OCI-LY7 (cell line): ENCODE measurements at regions not wholly inside any gene's neighbourhood (a gene's known extent, or its start where the extent isn't known, plus 50 kb on each side); places are given as distances from the start of the nearest gene placed in this dataset.

ENCODE experiments used
- EZH2phosphoT487 ChIP-seq: fragments of 200-600 bp; sonication (generic); IDR thresholded peaks from 2 replicates; pipeline ENCODE4 v1.6.1; 2018; ENCODE audit warnings: low read depth, borderline replicate concordance, mild to moderate bottlenecking, mixed run types, antibody characterized with exemption, low read length, moderate library complexity, mixed read lengths
- TF ChIP-seq, protein P1 (sequence below): fragments of 200-600 bp; sonication (generic); conservative IDR thresholded peaks from 2 replicates; pipeline ENCODE4 v1.5.1; 2014; ENCODE audit warnings: mild to moderate bottlenecking, antibody characterized with exemption, low read length, moderate library complexity, mixed read lengths

DNA sequence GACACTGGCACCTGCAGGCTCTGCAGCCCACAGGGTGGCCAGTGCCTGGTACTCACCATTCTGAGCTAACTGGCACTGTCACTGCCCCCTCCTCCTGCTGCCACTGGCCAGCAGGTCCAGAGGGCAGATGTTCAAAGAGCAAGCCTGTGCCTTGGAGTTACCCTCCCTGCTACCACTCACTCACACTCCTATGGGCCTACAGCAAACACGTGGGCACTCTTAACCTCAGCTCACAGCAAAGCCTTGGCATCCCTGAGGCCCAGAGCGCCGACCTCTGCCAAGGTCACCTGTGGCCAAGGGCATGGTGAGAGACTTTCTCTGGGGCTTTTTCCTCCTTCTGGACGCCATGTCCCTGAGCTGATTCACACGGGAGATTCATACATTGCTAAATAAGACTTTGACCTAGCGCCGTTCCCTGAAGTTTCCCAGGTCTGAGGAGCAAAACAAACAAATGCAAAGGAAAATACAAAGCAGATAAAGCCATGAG is 270.0 kb upstream of the PPP2R2D start:
- TF ChIP-seq, protein P1, sequence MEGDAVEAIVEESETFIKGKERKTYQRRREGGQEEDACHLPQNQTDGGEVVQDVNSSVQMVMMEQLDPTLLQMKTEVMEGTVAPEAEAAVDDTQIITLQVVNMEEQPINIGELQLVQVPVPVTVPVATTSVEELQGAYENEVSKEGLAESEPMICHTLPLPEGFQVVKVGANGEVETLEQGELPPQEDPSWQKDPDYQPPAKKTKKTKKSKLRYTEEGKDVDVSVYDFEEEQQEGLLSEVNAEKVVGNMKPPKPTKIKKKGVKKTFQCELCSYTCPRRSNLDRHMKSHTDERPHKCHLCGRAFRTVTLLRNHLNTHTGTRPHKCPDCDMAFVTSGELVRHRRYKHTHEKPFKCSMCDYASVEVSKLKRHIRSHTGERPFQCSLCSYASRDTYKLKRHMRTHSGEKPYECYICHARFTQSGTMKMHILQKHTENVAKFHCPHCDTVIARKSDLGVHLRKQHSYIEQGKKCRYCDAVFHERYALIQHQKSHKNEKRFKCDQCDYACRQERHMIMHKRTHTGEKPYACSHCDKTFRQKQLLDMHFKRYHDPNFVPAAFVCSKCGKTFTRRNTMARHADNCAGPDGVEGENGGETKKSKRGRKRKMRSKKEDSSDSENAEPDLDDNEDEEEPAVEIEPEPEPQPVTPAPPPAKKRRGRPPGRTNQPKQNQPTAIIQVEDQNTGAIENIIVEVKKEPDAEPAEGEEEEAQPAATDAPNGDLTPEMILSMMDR, result no peak
- no peak for TF ChIP-seq EZH2phosphoT487
